BJ (cell line): ENCODE measurements at regions not wholly inside any gene's neighbourhood (a gene's known extent, or its start where the extent isn't known, plus 50 kb on each side); places are given as distances from the start of the nearest gene placed in this dataset.

Experiments used
- CTCF ChIA-PET: fragments of 350-600 bp; formaldehyde crosslinking; extraction: SDS; loops from one replicate; lab custom pipeline; 2021; ENCODE audit warnings: antibody characterized with exemption, inconsistent platforms; lab: Yijun Ruan, JAX
- POLR2A ChIA-PET: fragments of 300-600 bp; sonication (Branson Sonifier 250); formaldehyde crosslinking; extraction: SDS; loops from one replicate; lab custom pipeline; 2021; ENCODE audit warnings: antibody characterized with exemption; lab: Charles Lee
- DNase-seq: peaks from one replicate; pipeline ENCODE4 v3.0.0-alpha.2; 2011; ENCODE audit warnings: low read depth
- H3K27me3 ChIP-seq: 2 replicates; pipeline ENCODE4 v1.6.0; 2011; ENCODE audit warnings: low read length; ENCODE audit not compliant: control insufficient read depth, insufficient read depth
- H3K36me3 ChIP-seq: 2 replicates; pipeline ENCODE4 v1.5.1; 2011; ENCODE audit warnings: low read length; ENCODE audit not compliant: control insufficient read depth, insufficient read depth
- H3K4me3 ChIP-seq: 2 replicates; pipeline ENCODE4 v1.5.1; 2011; ENCODE audit warnings: low read depth, mild to moderate bottlenecking, control low read depth, low read length
- CTCF ChIP-seq: IDR thresholded peaks from 2 replicates; pipeline ENCODE4 v1.5.1; 2011; ENCODE audit warnings: low read depth, mild to moderate bottlenecking, control low read depth, inconsistent platforms, low read length, moderate library complexity; ENCODE audit not compliant: insufficient read depth

DNA sequence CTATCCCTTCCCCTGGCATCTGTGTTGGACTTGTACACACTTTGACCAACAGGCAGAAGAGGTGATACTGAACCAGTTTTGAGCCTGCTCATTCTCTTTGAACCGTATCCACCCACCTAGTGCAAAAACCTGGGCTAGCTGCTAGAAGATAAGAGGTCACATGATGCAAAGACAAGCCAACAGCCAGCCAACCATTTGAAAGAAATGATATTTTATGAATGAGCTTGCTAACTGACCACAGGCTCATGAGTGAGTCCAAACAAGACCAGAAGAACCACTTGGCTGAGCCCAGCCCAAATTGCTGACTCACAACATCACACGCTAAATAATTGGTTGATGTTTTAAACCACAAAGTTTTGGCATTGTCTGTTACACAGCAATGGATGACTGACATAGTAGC, 74.0 kb upstream of the CTNNB1 start:
- Histone ChIP-seq H3K36me3 (no peaks in the 10 kb centered on the region), H3K27me3 (no peaks in the 10 kb centered on the region), H3K4me3 (no peak overlapping the region)
- CTCF ChIA-PET = interaction anchor here (0.8 kb wide), 1 partner anchor 12 kb away, joined by 3 read pairs; no protein-coding TSS in a partner anchor
- no peak for TF ChIP-seq CTCF
- DNase-seq = no peak
- POLR2A ChIA-PET = no interaction called here

GRCh38 chr3:41126472-41126871, 72.8 kb upstream of the CTNNB1 start:
- DNase-seq = no peak
- POLR2A ChIA-PET = no interaction called here
- no peaks in the 10 kb centered on the region for H3K27me3 ChIP-seq
- no peak for TF ChIP-seq CTCF
- CTCF ChIA-PET = no interaction called here
- H3K4me3 ChIP-seq = no peak overlapping the region
- no peaks in the 10 kb centered on the region for H3K36me3 ChIP-seq

GRCh38 chr3:41126961-41127360, 72.3 kb upstream of the CTNNB1 start:
- Histone ChIP-seq H3K4me3 (no peak overlapping the region), H3K27me3 (no peaks in the 10 kb centered on the region), H3K36me3 (no peaks in the 10 kb centered on the region)
- no peak for DNase-seq
- ChIA-PET POLR2A (no interaction called here), CTCF (no interaction called here)
- no peak for TF ChIP-seq CTCF

DNA sequence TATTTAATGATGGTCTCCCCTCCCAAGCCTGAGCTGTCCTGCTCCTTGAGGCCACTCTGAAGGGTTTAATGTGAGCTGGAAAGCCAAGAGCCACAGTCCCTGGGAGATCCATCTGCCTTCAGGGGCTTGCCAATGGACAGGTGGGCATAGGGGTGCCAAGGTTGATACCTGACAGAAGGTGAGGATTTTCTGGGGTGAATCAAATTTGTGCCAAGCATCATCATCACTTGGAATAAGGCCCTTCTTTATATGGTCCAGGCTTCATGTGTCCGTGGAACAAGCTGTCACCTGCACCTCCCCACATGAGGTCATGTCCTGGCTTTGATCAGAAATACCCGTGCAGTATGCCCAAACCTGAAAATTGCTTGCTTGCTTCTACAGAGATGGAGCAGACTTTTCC, 71.9 kb upstream of the CTNNB1 start:
- no peak for TF ChIP-seq CTCF
- Histone ChIP-seq H3K27me3 (no peaks in the 10 kb centered on the region), H3K36me3 (no peaks in the 10 kb centered on the region), H3K4me3 (no peak overlapping the region)
- POLR2A ChIA-PET = no interaction called here
- CTCF ChIA-PET = no interaction called here
- no peak for DNase-seq

DNA sequence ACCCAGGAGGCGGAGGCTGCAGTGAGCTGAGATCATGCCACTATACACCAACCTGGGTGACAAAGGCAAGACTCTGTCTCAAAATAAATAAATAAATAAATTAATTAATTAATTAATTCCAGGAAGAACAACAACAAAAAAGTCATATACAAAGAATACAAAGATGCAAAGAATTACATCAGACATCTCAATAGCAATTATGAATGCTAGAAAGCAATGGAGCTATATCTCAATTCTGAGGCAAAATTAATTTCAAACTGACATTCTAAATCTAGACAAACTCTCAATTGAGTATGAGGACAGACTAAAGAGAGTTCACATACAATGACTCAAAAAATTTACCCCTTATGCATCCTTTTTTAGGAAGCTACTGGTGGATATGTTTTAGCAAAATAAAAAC, 69.6 kb upstream of the CTNNB1 start:
- Histone ChIP-seq H3K4me3 (no peak overlapping the region), H3K36me3 (no peaks in the 10 kb centered on the region), H3K27me3 (no peaks in the 10 kb centered on the region)
- DNase-seq = no peak
- no peak for TF ChIP-seq CTCF
- ChIA-PET CTCF (no interaction called here), POLR2A (no interaction called here)
